ENCODE measurements at regions not wholly inside any gene's neighbourhood (a gene's known extent, or its start where the extent isn't known, plus 50 kb on each side); places are given as distances from the start of the nearest gene placed in this dataset.

- Histone ChIP-seq H3K9ac (no peak overlapping the region), H2AFZ (replicated peaks) (peak overlapping the region; percentile 22), H3K4me3 (no peak overlapping the region), H3F3A (ENCODE audit: low read depth) (no peaks in the 10 kb centered on the region), H3K9me3 (ENCODE audit: low read depth) (peaks cover 7% of the 10 kb centered on the region), H3K27me3 (no peaks in the 10 kb centered on the region), H3K4me2 (no peak overlapping the region), H4K20me1 (ENCODE audit: low read depth) (no peaks in the 10 kb centered on the region), H3K4me1 (peaks cover 11% of the 10 kb centered on the region), H3K36me3 (no peaks in the 10 kb centered on the region), H3K27ac (no peak overlapping the region), H3K79me2 (ENCODE audit: low read depth) (no peaks in the 10 kb centered on the region)
- TF ChIP-seq EZH2phosphoT487 (IDR thresholded peaks at IDR 0.05) (no peak), EZH2 (IDR thresholded peaks at IDR 0.05) (no peak), CTCF (IDR thresholded peaks at IDR 0.05) (no peak)
- Mint-ChIP-seq H3K36me3 (peaks cover 10% of the 10 kb centered on the region), H3K27me3 (ENCODE audit: insufficient read depth, low read depth) (peaks cover 3% of the 10 kb centered on the region), H3K9me3 (peaks cover 23% of the 10 kb centered on the region), H3K4me3 (no peak overlapping the region), H3K27ac (peak overlapping the region; percentile 61), H3K4me1 (peaks cover 16% of the 10 kb centered on the region)
- DNase-seq (ENCODE audit: low spot score), result no peak
These were observed 61.9 kb upstream of the PTPRZ1 start for GRCh38 chr7:121810831-121811672.

- Mint-ChIP-seq H3K9me3 (peaks cover 23% of the 10 kb centered on the region), H3K36me3 (peaks cover 10% of the 10 kb centered on the region), H3K27me3 (ENCODE audit: insufficient read depth, low read depth) (no peaks in the 10 kb centered on the region), H3K4me3 (no peak overlapping the region), H3K27ac (no peak overlapping the region), H3K4me1 (peaks cover 20% of the 10 kb centered on the region)
- H3K4me3 ChIP-seq, result no peak overlapping the region
- no peaks in the 10 kb centered on the region for H3F3A ChIP-seq (ENCODE audit: low read depth)
- H3K27me3 ChIP-seq, result no peaks in the 10 kb centered on the region
- H3K9ac ChIP-seq, result no peak overlapping the region
- H3K9me3 ChIP-seq (ENCODE audit: low read depth), result peaks cover 10% of the 10 kb centered on the region
- H2AFZ ChIP-seq (replicated peaks), result no peak overlapping the region
- H3K4me2 ChIP-seq, result no peak overlapping the region
- no peak overlapping the region for H3K27ac ChIP-seq
- no peaks in the 10 kb centered on the region for H3K79me2 ChIP-seq (ENCODE audit: low read depth)
- no peaks in the 10 kb centered on the region for H4K20me1 ChIP-seq (ENCODE audit: low read depth)
- no peak for DNase-seq (ENCODE audit: low spot score)
- no peaks in the 10 kb centered on the region for H3K36me3 ChIP-seq
- H3K4me1 ChIP-seq, result peaks cover 15% of the 10 kb centered on the region
- no peak for TF ChIP-seq EZH2phosphoT487 (IDR thresholded peaks at IDR 0.05)
- no peak for TF ChIP-seq EZH2 (IDR thresholded peaks at IDR 0.05)
- TF ChIP-seq CTCF (IDR thresholded peaks at IDR 0.05), result no peak
These were observed 65.9 kb upstream of the PTPRZ1 start for GRCh38 chr7:121807078-121807477.

- peaks cover 26% of the 10 kb centered on the region for H3F3A ChIP-seq (ENCODE audit: low read depth)
- H3K27me3 ChIP-seq, result no peaks in the 10 kb centered on the region
- H3K36me3 Mint-ChIP-seq, result peaks cover 8% of the 10 kb centered on the region
- no peak overlapping the region for H3K27ac ChIP-seq
- H2AFZ ChIP-seq (replicated peaks), result no peak overlapping the region
- no peak for DNase-seq (ENCODE audit: low spot score)
- no peaks in the 10 kb centered on the region for H3K27me3 Mint-ChIP-seq (ENCODE audit: insufficient read depth, low read depth)
- TF ChIP-seq CTCF (IDR thresholded peaks at IDR 0.05), result no peak
- no peak for TF ChIP-seq EZH2 (IDR thresholded peaks at IDR 0.05)
- TF ChIP-seq EZH2phosphoT487 (IDR thresholded peaks at IDR 0.05), result no peak
- H3K4me1 ChIP-seq, result peaks cover 32% of the 10 kb centered on the region
- no peaks in the 10 kb centered on the region for H4K20me1 ChIP-seq (ENCODE audit: low read depth)
- H3K4me3 Mint-ChIP-seq, result no peak overlapping the region
- peaks cover 34% of the 10 kb centered on the region for H3K4me1 Mint-ChIP-seq
- H3K27ac Mint-ChIP-seq, result peak overlapping the region; percentile 24
- no peaks in the 10 kb centered on the region for H3K79me2 ChIP-seq (ENCODE audit: low read depth)
- H3K9me3 Mint-ChIP-seq, result peaks cover 22% of the 10 kb centered on the region
- H3K4me3 ChIP-seq, result no peak overlapping the region
- H3K36me3 ChIP-seq, result no peaks in the 10 kb centered on the region
- no peak overlapping the region for H3K4me2 ChIP-seq
- H3K9ac ChIP-seq, result no peak overlapping the region
- H3K9me3 ChIP-seq (ENCODE audit: low read depth), result peaks cover 10% of the 10 kb centered on the region
These were observed 69.9 kb upstream of the PTPRZ1 start for GRCh38 chr7:121803039-121803438.

Data from neural progenitor cell (in vitro differentiated cells).